NK-92 (cell line): ENCODE measurements at regions not wholly inside any gene's neighbourhood (a gene's known extent, or its start where the extent isn't known, plus 50 kb on each side); places are given as distances from the start of the nearest gene placed in this dataset.
"Not testable (repeated sequence)": the region's sequence is repeated elsewhere in the genome, so short reads cannot be mapped to it uniquely, and the experiment has no call there.

Source experiments
- DNase-seq: peaks from one replicate; lab custom pipeline; 2025; ENCODE audit not compliant: unreplicated experiment; lab: John Stamatoyannopoulos, UW

- DNase-seq = no peak
These were observed 1255.7 kb upstream of the LRRTM3 start for GRCh38 chr10:65670087-65670486.

- not testable (repeated sequence) for DNase-seq
These were observed 1255.2 kb upstream of the LRRTM3 start for GRCh38 chr10:65670596-65670995.

- DNase-seq = no peak
These were observed 1250.6 kb upstream of the LRRTM3 start for GRCh38 chr10:65675236-65675635.

GRCh38 chr10:65684896-65685295 is 1240.9 kb upstream of the LRRTM3 start:
- DNase-seq = no peak

GRCh38 chr10:65701168-65701776 is 1224.6 kb upstream of the LRRTM3 start:
- no peak for DNase-seq

- no peak for DNase-seq
These were observed 1217.8 kb upstream of the LRRTM3 start for GRCh38 chr10:65708057-65708456.

GRCh38 chr10:65710306-65710705 is 1215.5 kb upstream of the LRRTM3 start:
- DNase-seq = no peak

GRCh38 chr10:65719790-65720189 is 1206.0 kb upstream of the LRRTM3 start:
- no peak for DNase-seq

GRCh38 chr10:65720901-65721300 is 1204.9 kb upstream of the LRRTM3 start:
- DNase-seq = no peak

- DNase-seq = no peak
These were observed 1202.3 kb upstream of the LRRTM3 start for GRCh38 chr10:65723525-65723924.

- DNase-seq = no peak
These were observed 1190.5 kb upstream of the LRRTM3 start for GRCh38 chr10:65735382-65735781.

GRCh38 chr10:65742906-65743305 is 1182.9 kb upstream of the LRRTM3 start:
- DNase-seq = no peak

GRCh38 chr10:65751218-65751617 is 1174.6 kb upstream of the LRRTM3 start:
- no peak for DNase-seq

GRCh38 chr10:65751896-65752295 is 1173.9 kb upstream of the LRRTM3 start:
- DNase-seq = no peak

GRCh38 chr10:65753532-65753931 is 1172.3 kb upstream of the LRRTM3 start:
- DNase-seq = no peak

GRCh38 chr10:65754112-65754511 is 1171.7 kb upstream of the LRRTM3 start:
- DNase-seq = no peak

GRCh38 chr10:65762311-65762710 is 1163.5 kb upstream of the LRRTM3 start:
- no peak for DNase-seq

GRCh38 chr10:65765006-65765541 is 1160.8 kb upstream of the LRRTM3 start:
- DNase-seq = no peak

GRCh38 chr10:65769828-65770227 is 1156.0 kb upstream of the LRRTM3 start:
- DNase-seq = no peak

GRCh38 chr10:65778753-65779152 is 1147.1 kb upstream of the LRRTM3 start:
- no peak for DNase-seq

GRCh38 chr10:65779985-65780384 is 1145.9 kb upstream of the LRRTM3 start:
- no peak for DNase-seq

GRCh38 chr10:65786279-65786678 is 1139.6 kb upstream of the LRRTM3 start:
- no peak for DNase-seq

GRCh38 chr10:65787571-65787970 is 1138.3 kb upstream of the LRRTM3 start:
- DNase-seq = no peak
